ENCODE measurements at regions not wholly inside any gene's neighbourhood (a gene's known extent, or its start where the extent isn't known, plus 50 kb on each side); places are given as distances from the start of the nearest gene placed in this dataset.

DNA sequence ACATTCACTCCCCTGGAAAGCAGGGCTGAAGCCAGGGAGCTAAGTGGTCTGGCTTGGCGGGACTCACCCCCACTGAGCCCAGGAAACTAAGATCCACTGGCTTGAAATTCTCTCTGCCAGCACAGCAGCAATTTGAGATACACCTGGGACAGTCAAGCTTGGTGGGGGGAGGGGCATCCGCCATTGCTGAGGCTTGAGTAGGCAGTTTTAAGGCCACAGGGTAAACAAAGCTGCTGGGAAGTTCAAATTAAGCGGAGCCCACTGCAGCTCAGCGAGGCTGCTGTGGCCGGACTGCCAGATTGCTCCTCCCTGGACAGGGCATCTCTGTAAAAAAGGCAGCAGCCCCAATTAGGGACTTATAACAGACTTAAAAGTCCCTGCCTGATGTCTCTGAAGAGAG, 108.2 kb upstream of the FAM13C start:
- no peak for TF ChIP-seq POLR2A (IDR thresholded peaks at IDR 0.05)
- TF ChIP-seq, protein P1, sequence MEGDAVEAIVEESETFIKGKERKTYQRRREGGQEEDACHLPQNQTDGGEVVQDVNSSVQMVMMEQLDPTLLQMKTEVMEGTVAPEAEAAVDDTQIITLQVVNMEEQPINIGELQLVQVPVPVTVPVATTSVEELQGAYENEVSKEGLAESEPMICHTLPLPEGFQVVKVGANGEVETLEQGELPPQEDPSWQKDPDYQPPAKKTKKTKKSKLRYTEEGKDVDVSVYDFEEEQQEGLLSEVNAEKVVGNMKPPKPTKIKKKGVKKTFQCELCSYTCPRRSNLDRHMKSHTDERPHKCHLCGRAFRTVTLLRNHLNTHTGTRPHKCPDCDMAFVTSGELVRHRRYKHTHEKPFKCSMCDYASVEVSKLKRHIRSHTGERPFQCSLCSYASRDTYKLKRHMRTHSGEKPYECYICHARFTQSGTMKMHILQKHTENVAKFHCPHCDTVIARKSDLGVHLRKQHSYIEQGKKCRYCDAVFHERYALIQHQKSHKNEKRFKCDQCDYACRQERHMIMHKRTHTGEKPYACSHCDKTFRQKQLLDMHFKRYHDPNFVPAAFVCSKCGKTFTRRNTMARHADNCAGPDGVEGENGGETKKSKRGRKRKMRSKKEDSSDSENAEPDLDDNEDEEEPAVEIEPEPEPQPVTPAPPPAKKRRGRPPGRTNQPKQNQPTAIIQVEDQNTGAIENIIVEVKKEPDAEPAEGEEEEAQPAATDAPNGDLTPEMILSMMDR (IDR thresholded peaks at IDR 0.05): no peak

Data from right lobe of liver (tissue), 4 donors.